ENCODE measurements at regions not wholly inside any gene's neighbourhood (a gene's known extent, or its start where the extent isn't known, plus 50 kb on each side); places are given as distances from the start of the nearest gene placed in this dataset.

DNA sequence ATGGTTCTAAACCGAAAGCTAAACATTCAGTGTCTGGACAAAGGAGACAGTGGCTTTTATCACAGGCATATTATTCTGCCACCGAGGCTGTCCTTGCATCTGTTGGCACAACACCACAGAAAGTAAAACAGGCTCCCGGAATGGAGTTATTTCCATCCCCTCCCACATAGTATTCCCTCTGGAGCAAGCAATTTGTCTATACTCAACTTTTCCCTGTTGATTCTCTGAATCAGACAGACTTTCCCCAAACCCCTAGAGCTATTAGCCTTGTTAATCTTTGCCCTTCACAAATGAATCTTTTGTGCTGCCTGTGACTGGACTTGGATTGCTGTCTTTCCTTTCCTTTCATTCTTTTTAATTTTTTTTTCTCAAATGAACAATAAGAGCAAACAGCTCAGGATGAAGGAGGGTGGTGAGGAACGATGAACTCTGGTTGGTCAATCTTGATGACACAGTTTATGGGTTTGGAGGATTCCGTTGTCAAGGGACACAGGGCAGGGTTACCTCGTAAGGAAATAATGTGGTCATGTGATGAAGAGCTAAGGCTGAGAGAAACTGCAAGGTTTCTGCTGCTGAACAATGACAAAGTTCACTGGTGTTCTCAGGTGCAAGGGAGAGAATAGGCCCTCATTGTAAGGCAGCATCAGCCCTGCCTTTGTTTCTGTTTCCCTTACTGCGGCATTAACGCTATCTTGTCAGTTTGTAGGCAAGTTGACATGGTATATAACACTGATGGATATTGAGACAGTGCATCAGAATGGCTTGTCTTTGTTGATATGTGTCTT lies 275.0 kb upstream of the BMP2 start:
- no peak for TF ChIP-seq YY1 (IDR thresholded peaks at IDR 0.05; ENCODE audit: insufficient read depth, insufficient replicate concordance, low read depth, low read length)
- TF ChIP-seq, protein P1, sequence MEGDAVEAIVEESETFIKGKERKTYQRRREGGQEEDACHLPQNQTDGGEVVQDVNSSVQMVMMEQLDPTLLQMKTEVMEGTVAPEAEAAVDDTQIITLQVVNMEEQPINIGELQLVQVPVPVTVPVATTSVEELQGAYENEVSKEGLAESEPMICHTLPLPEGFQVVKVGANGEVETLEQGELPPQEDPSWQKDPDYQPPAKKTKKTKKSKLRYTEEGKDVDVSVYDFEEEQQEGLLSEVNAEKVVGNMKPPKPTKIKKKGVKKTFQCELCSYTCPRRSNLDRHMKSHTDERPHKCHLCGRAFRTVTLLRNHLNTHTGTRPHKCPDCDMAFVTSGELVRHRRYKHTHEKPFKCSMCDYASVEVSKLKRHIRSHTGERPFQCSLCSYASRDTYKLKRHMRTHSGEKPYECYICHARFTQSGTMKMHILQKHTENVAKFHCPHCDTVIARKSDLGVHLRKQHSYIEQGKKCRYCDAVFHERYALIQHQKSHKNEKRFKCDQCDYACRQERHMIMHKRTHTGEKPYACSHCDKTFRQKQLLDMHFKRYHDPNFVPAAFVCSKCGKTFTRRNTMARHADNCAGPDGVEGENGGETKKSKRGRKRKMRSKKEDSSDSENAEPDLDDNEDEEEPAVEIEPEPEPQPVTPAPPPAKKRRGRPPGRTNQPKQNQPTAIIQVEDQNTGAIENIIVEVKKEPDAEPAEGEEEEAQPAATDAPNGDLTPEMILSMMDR (CRISPR knock-in tag; IDR thresholded peaks at IDR 0.05) = no peak
